NCI-H2081 (cell line): ENCODE measurements at regions not wholly inside any gene's neighbourhood (a gene's known extent, or its start where the extent isn't known, plus 50 kb on each side); places are given as distances from the start of the nearest gene placed in this dataset.
A peak's percentile ranks its signal among the peaks of the same experiment; 100 is the strongest.

Experiments
- DNase-seq, 2 experiments: peaks; one replicate each; lab custom pipeline; 2025; lab: John Stamatoyannopoulos, UW

DNA sequence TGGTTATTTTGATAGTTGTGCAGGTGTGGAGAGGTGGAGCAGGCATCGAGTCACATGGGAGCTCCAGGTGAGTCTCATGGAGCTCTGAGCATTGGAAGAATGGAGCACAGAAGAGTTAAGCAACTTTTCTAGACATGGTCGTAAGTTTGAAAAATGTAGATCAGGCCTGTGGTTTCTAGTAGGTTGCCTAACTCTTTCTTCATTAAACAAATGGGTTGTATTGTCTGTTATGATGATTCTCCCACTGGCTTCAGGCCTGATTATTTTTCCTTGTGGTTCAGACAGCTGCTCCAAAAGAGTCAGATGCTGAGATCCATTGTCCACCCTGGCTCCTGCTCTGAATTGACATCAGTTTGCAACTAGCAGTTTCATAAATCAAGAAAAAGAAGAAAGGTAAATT is 80.3 kb upstream of the RPS23 start:
- no peak for DNase-seq

DNA sequence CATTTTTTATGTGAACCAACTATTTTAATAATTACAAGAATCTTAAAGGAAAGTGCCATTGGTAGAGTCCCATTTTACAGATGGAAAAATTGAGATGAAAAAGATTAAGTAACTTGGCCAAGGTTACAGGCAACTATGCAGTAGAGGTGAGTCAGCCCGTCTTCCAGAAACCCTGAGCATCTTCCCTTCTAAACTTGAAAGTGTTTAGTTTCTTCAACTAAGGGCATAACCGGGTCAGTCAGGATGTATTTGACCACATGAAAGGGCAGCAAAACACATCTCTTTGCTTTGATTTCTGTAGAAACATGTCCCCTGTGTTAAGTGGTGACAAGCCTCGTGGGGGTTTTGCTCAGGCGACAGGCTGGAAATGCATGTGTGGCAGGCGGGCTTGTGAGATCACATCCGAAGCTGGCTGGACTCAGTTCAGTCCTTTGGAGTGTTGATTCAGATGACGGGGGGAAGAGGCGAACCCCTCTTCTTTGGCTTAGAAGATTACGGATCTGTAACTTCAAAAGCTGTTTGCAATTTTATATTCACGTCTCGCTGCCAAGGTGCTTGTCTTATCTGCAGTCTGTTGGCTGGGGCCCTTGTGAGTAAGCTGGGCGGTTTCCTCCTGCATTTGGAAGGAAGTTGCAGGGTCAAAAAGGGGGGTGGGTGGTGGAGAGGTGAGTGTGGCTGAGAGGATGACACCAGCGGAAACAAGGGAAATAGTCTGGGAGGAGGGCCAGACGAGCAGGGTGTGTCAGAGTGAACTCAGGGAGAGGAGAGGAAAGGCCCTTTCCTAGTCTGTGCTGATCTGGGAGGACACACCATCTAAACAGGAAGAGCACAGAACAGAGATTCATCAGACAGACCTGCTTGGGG is 78.9 kb upstream of the RPS23 start:
- no peak for DNase-seq

DNA sequence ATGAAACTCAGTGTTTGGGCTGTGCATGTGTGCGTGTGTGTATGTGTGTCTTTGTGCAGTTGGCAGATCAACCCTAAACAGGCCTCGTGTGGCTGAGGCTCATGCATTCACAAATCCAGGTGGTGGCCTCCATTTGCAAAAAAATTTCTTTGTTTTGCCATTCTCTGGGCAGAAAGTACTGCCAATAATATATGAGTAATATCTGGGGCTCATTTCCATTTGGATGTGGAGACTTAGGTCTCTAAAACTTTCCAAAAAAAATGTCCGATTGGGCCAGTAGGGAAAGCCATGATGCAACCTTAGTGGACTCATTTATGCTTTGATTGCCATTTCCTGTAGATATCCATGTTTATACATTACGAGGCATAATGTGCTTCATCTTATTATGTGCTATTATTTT is 77.9 kb upstream of the RPS23 start:
- DNase-seq: no peak

DNA sequence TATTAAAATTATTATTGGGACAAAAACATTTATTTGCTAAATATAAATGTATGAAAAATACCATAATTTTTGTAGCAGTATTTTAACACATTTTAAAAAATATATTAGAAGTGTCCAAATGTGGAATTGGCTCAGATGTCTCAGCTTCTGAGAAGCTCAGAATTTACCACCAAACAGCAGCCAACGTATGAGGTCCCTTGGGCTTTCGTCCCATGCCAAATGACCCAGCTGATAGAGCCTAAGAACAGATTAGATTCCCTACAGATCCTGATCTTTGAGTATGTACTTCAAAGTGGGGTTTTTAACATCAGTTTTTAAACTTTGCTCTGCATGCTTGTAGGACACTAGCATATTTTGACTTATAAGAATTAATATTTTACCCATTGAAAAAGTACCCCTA is 77.3 kb upstream of the RPS23 start:
- no peak for DNase-seq

DNA sequence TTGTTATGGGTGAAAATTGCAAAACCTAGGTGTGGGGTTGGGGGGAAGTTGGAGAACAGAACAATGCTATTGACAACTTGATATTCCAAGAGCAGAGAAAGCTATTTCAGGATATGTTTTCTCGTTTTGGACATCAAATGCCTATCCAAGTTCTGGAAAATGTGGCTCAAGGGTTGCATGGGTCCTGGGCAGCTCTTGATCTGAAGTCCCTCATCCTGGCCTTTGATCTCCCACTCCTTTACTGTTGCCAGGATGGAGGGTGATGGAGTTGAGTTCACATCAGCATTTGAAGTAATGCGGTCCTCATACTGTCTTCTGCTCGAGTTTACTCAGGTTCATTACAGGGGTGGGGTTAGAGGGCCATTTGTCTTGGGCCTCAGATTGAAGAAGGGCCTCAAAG is 76.9 kb upstream of the RPS23 start:
- DNase-seq: no peak

DNA sequence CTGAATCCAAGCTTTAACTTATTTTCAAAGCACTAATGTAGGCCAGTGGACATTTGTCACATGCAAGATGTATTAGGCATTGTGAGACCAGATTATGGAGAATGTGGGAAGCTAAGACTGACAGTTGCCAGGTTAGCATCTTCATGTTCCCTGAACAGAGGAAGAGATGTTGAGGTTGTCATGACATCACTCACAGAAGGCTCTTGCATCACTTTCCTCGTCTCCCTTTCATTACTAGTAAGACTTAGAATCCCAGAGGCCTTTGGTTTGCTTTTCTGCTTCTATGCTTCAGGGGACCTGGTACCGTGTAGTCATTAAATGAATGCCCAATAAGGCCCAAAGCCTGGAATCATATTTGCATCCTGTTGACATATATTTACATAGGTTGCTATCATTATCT is 76.4 kb upstream of the RPS23 start:
- no peak for DNase-seq

DNA sequence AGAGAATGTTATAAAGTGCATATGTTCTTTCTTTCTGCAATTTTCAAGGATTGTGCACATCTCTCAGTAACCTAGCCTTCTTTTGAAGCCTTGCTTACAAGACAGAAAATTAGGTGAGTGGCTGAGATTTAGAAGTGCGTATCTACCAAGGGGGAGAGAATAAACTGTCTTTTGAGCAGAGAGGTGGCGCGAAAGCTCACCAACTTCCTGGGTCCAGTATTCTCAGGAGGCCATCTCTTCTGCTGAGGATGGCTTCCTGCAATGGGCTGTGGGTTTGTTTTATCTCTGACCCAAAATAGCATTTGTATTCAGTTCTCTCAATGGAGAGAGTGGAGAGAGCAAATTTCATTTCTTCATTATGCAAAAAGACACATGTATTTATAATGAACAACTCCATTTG is 75.4 kb upstream of the RPS23 start:
- no peak for DNase-seq

DNA sequence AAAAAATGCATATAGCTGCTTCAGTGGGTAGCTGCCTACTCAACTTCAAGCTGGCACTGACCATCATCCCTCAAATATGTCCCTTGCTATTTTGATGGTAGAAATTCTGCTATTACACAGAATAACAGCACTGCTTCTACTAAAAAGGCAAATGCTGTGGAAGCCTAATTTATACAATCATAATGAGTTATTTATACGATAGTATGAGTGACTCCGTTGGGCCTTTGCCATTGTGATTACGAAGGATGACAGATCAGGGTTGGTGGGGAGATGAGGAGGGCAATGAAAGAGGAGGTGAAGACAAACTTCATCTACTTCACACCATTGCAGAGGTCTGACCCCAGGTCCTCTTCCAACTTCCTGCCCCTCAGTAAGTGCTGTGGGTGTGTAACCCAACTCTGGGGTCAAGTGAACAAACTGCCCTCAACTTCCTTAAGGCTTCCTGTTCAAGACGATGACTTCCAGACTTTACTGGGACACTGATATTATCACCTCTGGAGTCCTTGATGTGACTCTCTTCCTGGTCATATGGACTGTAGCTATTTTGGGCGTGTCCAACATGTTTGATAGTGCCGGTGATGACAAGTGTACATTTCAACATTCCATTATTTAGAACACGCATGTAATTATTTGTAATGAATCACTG is 74.1 kb upstream of the RPS23 start:
- no peak for DNase-seq

DNA sequence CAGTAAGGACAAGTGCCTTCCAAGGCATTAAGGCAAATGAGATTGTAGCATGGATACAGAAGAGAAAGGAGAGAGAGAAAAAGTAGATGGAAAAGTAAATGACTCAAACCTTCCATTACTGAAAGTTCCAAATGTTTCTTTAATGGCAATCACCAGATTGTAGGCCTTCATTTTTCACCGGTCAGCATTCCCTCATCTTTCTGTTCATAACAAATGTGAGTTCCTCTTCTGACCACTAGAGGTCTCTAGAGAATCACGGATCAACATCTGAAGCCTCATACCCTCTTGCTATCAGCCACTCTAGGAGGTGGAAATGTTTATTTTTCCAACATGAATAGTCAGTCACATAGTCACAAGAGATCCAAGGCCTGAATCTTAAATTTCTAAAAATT is 73.6 kb upstream of the RPS23 start:
- peak; percentile 28 to 56 for DNase-seq

DNA sequence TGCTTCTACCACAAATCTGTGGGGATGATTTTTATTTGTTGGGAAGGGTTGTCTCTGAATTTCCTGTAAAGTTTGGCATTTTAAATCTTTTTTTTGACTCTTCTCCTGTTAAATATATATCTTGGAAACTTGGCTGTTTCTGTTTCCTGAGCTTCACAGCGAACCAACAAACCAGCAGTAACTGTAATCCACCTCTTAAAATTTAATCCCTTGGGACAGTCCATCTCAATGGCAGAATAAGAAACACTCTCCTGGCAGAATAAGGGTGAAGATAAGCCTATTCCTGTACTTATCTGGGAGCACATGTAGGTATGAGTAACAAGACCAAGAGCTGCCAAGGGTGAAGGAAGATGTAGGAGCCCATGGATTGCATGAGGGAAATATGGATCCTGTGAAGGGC is 73.1 kb upstream of the RPS23 start:
- DNase-seq: no peak

DNA sequence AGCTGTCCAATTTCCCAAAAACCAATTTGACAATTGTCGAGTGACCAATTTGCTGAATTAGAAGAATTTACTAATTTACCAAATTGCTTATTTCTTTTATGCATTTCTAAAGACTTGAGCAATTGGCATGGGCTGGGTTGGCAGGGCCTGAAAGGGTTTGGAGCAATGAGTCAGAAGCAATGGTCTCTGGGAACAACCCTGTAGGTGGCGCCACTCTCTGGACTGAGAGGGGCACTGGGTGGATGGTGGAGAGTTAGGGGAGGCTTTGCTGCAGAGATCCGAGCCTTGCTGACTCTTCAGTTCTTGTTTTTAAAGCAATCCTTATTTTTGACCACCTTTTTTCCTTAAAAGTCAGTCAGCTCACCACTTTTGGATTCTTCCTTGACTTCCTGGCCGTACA is 71.5 kb upstream of the RPS23 start:
- peak; percentile 2 to 3 for DNase-seq

DNA sequence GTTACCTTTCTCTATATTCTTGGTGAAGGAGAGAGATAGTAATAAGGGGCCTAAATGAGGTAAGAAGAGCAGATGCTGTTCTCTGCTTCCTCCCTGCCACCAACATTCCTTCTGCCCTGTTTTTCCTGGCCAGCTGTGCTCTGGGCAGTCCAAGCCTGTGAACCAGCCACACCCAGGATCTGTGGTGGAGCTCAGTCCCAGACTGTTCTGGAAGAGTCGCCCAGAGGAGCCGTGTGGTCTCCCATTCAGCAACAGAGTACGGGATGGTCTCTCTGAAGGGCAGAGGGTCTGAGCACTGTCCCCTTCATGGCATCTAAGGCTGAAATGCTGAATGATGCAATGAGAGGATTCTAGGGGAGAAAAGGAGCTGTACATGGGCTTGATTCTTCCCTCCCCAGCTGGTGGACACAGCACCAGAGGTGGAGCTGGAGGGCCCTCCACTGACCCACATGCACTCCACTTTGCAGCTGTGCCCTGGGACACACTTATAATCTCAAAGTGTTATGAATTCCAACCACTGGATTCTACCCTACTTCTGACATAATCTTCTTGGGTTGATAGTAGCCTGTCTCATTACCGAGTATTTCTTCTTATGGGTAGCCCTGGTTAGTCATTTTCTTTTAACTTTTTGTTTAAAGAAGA is 70.8 kb upstream of the RPS23 start:
- no peak for DNase-seq

DNA sequence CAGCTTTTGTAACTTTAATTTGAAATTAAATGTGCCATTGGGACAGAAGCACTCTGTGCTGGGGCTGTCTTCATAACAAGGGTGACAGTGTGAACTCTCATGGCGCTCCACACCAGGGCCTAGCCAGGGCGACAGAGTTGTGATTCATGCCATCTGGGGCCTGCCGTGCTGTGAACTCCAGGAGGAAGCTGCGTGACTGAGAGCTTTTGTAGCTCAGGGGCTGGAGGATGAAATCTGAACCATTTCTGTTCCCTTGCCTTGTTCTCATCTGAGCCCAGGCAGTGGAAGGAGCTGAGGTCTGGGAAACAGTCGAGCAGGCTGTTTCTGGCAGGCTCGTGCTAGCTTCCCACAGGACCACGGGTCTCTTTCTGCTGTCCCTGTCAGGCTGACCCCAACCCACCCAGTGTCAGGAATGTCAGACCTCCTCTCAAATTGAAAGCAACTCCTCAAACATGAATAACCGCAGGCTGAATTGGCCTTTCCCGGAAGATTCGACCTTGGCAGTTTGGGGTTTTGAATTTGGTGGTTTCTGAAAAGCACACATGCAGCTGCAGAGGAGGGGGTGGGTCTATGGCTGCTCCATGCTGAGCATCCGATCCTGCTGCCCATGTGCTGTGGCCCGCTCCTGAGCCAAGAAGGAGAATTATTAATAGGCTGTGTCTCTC is 69.2 kb upstream of the RPS23 start:
- DNase-seq: no peak

DNA sequence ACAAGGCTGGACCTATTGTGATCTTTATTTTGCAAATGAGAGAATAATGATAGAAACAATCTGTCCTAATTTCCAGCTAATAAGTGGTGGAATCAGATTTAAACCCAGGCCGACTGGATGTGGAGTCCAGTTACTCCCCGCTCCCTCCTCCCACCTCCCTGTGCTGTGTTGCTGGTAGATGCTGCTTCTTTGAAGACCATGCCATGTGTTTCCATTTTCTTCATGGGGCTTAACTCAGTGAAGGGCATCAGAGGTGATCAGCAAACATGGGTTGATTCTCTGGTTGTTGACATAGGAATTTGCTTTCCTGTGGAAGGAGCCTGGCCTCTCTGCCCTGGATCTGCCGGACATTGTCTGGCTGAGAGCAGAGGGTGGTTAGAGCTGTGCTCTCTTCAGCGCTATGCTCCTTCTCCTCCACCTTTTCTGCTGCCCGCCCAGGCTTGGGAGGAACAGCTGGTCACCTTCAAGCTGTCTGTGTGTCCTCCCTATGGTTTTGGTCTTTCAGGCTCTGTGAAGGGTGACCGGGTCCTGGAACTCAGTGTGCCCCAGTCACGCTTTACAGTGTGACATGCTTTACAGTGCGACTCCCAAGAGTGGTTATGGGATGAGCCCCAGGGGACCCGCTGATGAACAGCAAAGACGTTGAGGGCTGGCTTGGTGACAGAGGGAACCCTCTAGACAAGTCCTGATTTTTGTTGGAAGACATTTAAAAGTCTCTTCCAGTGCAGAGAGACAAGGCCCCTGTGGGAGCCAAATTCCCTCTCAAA is 68.4 kb upstream of the RPS23 start:
- DNase-seq: no peak

DNA sequence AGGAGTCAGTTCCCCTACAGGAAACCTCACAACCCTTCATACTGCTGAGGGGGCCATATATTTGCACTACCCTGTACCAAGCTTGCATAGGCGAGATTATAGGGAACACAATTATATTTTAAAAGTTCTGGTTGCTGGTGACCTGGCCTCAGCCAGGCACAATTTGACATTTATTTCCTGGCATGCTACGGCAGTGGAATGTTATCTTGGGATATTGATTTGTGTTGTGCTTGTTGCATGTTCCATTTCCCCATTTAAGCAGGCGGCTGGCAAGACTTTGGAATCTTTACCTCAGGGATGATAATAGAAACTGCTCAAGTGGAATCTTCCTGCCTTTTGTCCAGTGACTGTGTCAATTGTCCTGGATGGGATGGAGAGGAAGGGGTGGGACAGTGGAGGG is 67.0 kb upstream of the RPS23 start:
- DNase-seq: no peak

DNA sequence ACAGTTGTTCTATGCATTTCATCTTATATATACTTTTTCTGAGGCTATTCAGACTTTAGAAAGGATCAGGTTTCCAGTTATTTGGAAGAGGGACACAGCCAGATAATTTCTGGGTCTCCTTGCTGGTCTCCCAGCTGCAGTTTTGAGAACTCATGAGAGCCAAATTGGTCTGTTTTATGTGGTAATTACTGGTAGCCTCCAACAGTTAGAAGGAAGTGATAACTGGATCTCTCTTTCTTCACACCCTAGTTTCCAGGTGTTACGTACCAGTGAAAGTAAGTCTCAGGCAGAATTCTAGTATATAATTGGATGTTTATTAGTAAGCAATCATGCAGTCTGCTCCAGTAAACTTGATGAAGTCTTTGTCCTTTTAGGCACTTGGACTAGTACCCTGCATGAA is 63.2 kb upstream of the RPS23 start:
- DNase-seq: no peak

DNA sequence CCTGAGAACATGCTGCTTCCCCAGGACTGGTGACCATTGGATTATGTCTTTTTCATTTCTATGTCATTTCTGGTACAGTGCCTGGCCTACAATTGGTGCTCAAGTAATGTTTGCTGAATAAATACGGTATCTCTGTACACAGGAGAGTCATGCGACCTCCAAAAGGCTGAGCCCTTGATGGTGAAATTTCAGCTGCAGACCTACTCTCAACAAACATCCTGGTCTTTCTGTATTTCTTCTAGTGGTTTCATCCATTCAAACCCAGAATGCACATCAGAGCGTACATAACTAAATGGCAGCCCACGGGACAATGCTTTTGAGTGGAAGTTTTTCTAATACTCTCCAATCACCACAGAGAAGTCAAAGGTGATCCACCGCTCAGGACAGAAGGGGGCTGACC is 62.6 kb upstream of the RPS23 start:
- DNase-seq: no peak

DNA sequence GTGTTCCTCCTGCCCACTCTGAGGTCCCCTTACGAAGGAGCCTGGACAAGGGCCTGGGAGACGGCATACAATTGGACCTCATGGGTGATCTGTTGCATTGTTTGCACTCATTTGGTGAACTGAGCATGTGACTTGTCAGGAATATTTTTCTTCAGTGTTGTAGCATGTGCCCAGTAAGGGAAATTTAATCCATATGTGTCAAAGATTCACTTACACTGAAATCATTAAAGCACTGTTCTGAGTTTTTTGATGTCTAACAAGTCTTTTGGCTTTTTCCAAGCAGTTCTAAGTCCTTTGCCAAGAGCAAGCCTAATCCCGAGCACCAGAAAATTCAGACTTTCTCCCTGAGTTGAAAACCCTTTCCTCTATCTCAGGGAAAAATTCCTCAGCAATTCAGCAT is 61.6 kb upstream of the RPS23 start:
- DNase-seq: no peak

DNA sequence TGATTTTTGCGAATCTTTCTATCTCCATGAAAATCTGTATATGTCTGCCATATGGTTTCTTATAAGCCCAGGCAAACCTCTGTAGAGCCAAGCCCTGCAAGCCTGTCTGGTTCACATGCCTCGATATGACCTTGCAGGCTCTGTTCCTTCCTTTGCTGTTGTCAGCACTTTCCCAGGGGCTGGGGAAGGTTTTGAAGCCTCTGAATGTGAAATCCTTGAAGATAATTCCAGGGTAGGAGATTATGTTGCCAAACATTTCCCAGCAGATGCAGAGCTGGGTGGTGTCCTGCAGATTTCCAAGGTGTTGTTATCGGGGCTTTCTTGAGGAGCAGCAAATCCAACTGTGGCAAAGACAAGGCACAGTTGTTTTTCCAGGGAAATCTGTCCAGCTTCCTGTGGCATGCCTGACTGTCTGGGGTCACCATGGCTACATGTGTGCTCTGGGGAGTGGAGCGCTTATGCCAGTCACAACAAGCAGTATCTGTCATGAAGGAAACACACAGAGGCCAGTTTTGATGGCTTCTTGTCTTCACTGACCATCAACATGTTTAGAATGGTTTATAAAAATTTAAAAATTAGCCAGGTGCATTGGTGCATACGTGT is 60.7 kb upstream of the RPS23 start:
- no peak for DNase-seq

DNA sequence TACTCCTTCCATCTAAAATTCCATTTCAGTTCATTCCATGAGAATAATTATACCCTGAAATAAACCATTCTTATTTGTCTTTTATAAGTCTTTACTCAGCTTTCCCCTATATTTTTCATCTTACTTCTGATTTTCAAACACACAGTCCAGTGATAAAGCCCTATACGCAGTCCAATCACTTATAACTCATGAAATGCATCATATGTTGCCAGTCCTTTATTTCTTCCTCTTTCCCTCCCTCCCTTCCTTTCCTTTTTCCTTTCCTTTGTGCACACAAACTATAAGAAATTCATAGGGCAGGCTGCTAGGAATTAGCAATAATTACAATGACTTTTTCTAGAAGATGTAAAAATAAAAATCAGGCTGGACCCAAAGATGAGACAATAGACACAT is 58.8 kb upstream of the RPS23 start:
- DNase-seq: no peak

DNA sequence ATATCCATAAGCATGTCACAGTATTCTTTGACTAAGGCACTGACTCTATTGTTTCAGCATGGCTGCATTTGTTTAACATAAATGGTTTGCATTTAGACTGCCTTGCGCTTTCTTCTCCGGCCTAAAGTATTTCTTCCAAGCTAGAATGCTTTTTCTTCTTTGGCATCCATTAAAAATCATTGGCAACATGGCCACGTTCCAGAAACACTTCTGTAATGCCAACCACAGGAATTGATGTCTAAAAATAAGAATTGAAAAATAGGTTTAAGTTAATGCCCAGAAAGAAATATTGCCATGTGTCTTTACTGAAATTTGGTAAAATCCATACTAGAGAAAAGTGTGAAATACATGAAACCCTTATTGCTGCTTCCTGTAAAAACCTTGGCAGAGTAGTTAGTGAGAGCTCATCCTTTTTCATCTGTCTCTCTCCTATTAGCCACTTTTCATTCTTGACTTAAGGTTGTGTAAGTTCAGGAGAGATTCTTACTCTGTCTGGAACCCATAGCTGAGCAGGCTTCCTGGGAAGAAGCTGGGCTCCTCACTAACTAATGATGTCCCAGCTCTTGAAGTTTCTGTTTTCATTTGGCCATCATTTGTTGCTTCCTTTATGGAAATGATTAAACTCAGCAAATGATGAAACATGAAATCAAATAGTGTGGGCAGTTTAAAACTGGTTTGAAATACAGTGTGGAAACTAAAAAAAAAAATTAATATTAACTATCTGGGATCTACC is 58.2 kb upstream of the RPS23 start:
- no peak for DNase-seq
